Mammary epithelial cell (primary cell): ENCODE measurements at regions not wholly inside any gene's neighbourhood (a gene's known extent, or its start where the extent isn't known, plus 50 kb on each side); places are given as distances from the start of the nearest gene placed in this dataset.

Experiments
- CTCF ChIP-seq, 2 donors: IDR thresholded peaks in 1 of 2; conservative IDR thresholded peaks in 1 of 2; 2 replicates each; pipeline ENCODE4 v1.5.1; 2011 to 2012; ENCODE audit warnings: inconsistent platforms in 2 of 2, low read length in 2 of 2, mild to moderate bottlenecking in 2 of 2, control low read depth in 1 of 2, low read depth in 1 of 2; ENCODE audit not compliant: insufficient read depth in 1 of 2; ENCODE audit errors: extremely low read depth in 1 of 2
- EZH2 ChIP-seq: IDR thresholded peaks from 2 replicates; pipeline ENCODE4 v1.6.1; 2012; ENCODE audit warnings: low read length, inconsistent platforms, borderline replicate concordance

- TF ChIP-seq CTCF (conservative IDR thresholded peaks at IDR 0.05 in 1 of 2, IDR thresholded peaks at IDR 0.05 in 1 of 2; ENCODE audit: extremely low read depth in 1 of 2, insufficient read depth in 1 of 2, low read depth in 1 of 2, low read length in 2 of 2) (no peak), EZH2 (no peak)
Measured at GRCh38 chr19:32264568-32264967, 80.8 kb upstream of the ZNF507 start.
